ENCODE measurements at regions not wholly inside any gene's neighbourhood (a gene's known extent, or its start where the extent isn't known, plus 50 kb on each side); places are given as distances from the start of the nearest gene placed in this dataset.

GRCh38 chr2:103287746-103288145 lies 525.9 kb downstream of the TMEM182 start:
- H3K18ac ChIP-seq (ENCODE audit: insufficient read length, low read depth, low read length), result no peak overlapping the region
- no peak overlapping the region for H3K14ac ChIP-seq (ENCODE audit: insufficient read depth, low read length)
- no peaks in the 10 kb centered on the region; the same call in 1 of the 2 replicates for H3K27me3 Mint-ChIP-seq (ENCODE audit: low read depth)
- H2BK20ac ChIP-seq (ENCODE audit: low read depth, low read length, poor library complexity, severe bottlenecking), result no peak overlapping the region
- DNase-seq, result no peak
- no peak overlapping the region for H3K56ac ChIP-seq (ENCODE audit: insufficient read length, low read depth, low read length)
- WGBS (ENCODE audit: extremely low coverage, insufficient read length, low lambda C conversion rate), result no CpG with 5 or more reads among the region's 4 CpGs
- H3K27ac Mint-ChIP-seq, result no peak overlapping the region; a peak in 1 of 7 replicates
- no peak overlapping the region for H4K8ac ChIP-seq (replicated peaks; ENCODE audit: insufficient read length, low read depth, low read length)
- no peak overlapping the region for H3K4me3 Mint-ChIP-seq
- H3K23me2 ChIP-seq (ENCODE audit: insufficient read length, low read depth, low read length, poor library complexity, severe bottlenecking), result no peaks in the 10 kb centered on the region
- H3K4me1 Mint-ChIP-seq, result peaks cover 20 to 24% of the 10 kb centered on the region in 2 experiments
- H3K9me3 Mint-ChIP-seq, result no peaks in the 10 kb centered on the region; a peak in 1 of 5 replicates
- H3K27ac ChIP-seq (ENCODE audit: insufficient read length, low read depth, low read length), result no peak overlapping the region
- no peak overlapping the region for H2BK12ac ChIP-seq (ENCODE audit: insufficient read length, low read depth, low read length)
- no peak for TF ChIP-seq CTCF (conservative IDR thresholded peaks at IDR 0.05)
- no peak overlapping the region for H2AFZ ChIP-seq (ENCODE audit: low read length)
- no peak overlapping the region for H3T11ph ChIP-seq (ENCODE audit: low read length)
- no peak overlapping the region for H3K4me2 ChIP-seq (ENCODE audit: insufficient read depth, insufficient read length, low read length)
- no peak overlapping the region for H2BK120ac ChIP-seq (ENCODE audit: low read depth, low read length, poor library complexity, severe bottlenecking)
- no peak overlapping the region for H4K5ac ChIP-seq (ENCODE audit: insufficient read length, low read depth, low read length)
- H4K91ac ChIP-seq (ENCODE audit: insufficient read length, low read depth, low read length), result no peak overlapping the region
- H3K4ac ChIP-seq (ENCODE audit: low read depth, low read length), result no peak overlapping the region
- H3K79me1 ChIP-seq (ENCODE audit: insufficient read depth, low read depth, low read length, poor library complexity, severe bottlenecking), result no peaks in the 10 kb centered on the region
- H3K9me3 ChIP-seq (ENCODE audit: control insufficient read depth, low read depth, low read length), result no peaks in the 10 kb centered on the region
- no peak overlapping the region for H2AK5ac ChIP-seq (ENCODE audit: insufficient read length, low read length)
- H4K20me1 ChIP-seq (ENCODE audit: control insufficient read depth, insufficient read depth, insufficient read length), result no peaks in the 10 kb centered on the region
- no peak overlapping the region for H3K23ac ChIP-seq (ENCODE audit: insufficient read length, low read depth, low read length)
- H3K27me3 ChIP-seq (ENCODE audit: insufficient read depth, low read length), result no peaks in the 10 kb centered on the region
- H2BK5ac ChIP-seq (ENCODE audit: insufficient read length, low read length), result no peak overlapping the region
- H3K4me1 ChIP-seq (ENCODE audit: insufficient read depth, low read length), result peaks cover 8% of the 10 kb centered on the region
- H3K9ac ChIP-seq (ENCODE audit: extremely low read depth, insufficient read length, low read length), result no peak overlapping the region
- no peak overlapping the region for H2BK15ac ChIP-seq (ENCODE audit: low read depth, low read length)
- H3K36me3 Mint-ChIP-seq (ENCODE audit: insufficient read depth in 1 of 3, low read depth in 3 of 3), result no peaks in the 10 kb centered on the region
- no peaks in the 10 kb centered on the region for H3K79me2 ChIP-seq (ENCODE audit: insufficient read depth, low read length)
